Neural progenitor cell (in vitro differentiated cells): ENCODE measurements at regions not wholly inside any gene's neighbourhood (a gene's known extent, or its start where the extent isn't known, plus 50 kb on each side); places are given as distances from the start of the nearest gene placed in this dataset.

Source experiments
- DNase-seq: peaks from one replicate; pipeline ENCODE4 v3.0.0-alpha.2; 2016; ENCODE audit warnings: low spot score
- H2AFZ ChIP-seq: fragments of 200-600 bp; sonication (generic); replicated peaks from 2 replicates; pipeline ENCODE4 v1.6.1; 2016; ENCODE audit warnings: antibody characterized with exemption
- H3F3A ChIP-seq: fragments of 200-600 bp; sonication (generic); 2 replicates; pipeline ENCODE4 v1.6.1; 2016; ENCODE audit warnings: antibody characterized with exemption, low read depth
- H3K27ac ChIP-seq: fragments of 200-600 bp; sonication (generic); 2 replicates; pipeline ENCODE4 v1.5.1; 2016; ENCODE audit warnings: mild to moderate bottlenecking
- H3K27me3 ChIP-seq: fragments of 200-600 bp; sonication (generic); 2 replicates; pipeline ENCODE4 v1.6.1; 2016; ENCODE audit warnings: mild to moderate bottlenecking, moderate library complexity
- H3K36me3 ChIP-seq: fragments of 200-600 bp; sonication (generic); 2 replicates; pipeline ENCODE4 v1.5.1; 2016
- H3K4me1 ChIP-seq: fragments of 200-600 bp; sonication (generic); 2 replicates; pipeline ENCODE4 v1.6.1; 2016; ENCODE audit warnings: mixed run types
- H3K4me2 ChIP-seq: fragments of 200-600 bp; sonication (generic); 2 replicates; pipeline ENCODE4 v1.6.1; 2016
- H3K4me3 ChIP-seq: fragments of 200-600 bp; sonication (generic); 2 replicates; pipeline ENCODE4 v1.5.1; 2016
- H3K79me2 ChIP-seq: fragments of 200-600 bp; sonication (generic); 2 replicates; pipeline ENCODE4 v1.6.1; 2016; ENCODE audit warnings: low read depth
- H3K9ac ChIP-seq: fragments of 200-600 bp; sonication (generic); 2 replicates; pipeline ENCODE4 v1.6.1; 2016
- H3K9me3 ChIP-seq: fragments of 200-600 bp; sonication (generic); 2 replicates; pipeline ENCODE4 v1.5.1; 2016; ENCODE audit warnings: low read depth
- H4K20me1 ChIP-seq: fragments of 200-600 bp; sonication (generic); 2 replicates; pipeline ENCODE4 v1.6.1; 2016; ENCODE audit warnings: low read depth
- H3K27ac Mint-ChIP-seq: 3 replicates; pipeline ENCODE4 v1.8.0; 2021; ENCODE audit warnings: mixed read lengths
- H3K27me3 Mint-ChIP-seq: 2 replicates; pipeline ENCODE4 v1.8.0; 2022; ENCODE audit warnings: low read depth, mild to moderate bottlenecking, inconsistent platforms, moderate library complexity, mixed read lengths; ENCODE audit not compliant: insufficient read depth
- H3K36me3 Mint-ChIP-seq: 3 replicates; pipeline ENCODE4 v1.8.0; 2021; ENCODE audit warnings: mixed read lengths
- H3K4me1 Mint-ChIP-seq: 3 replicates; pipeline ENCODE4 v1.8.0; 2021; ENCODE audit warnings: mixed read lengths
- H3K4me3 Mint-ChIP-seq: 3 replicates; pipeline ENCODE4 v1.8.0; 2021; ENCODE audit warnings: mild to moderate bottlenecking, moderate library complexity, mixed read lengths
- H3K9me3 Mint-ChIP-seq: 3 replicates; pipeline ENCODE4 v1.8.0; 2020; ENCODE audit warnings: mixed read lengths
- EZH2 ChIP-seq: fragments of 200-600 bp; sonication (generic); IDR thresholded peaks from 2 replicates; pipeline ENCODE4 v1.6.1; 2017; ENCODE audit warnings: antibody characterized with exemption, mild to moderate bottlenecking, moderate library complexity
- EZH2phosphoT487 ChIP-seq: fragments of 200-600 bp; sonication (generic); IDR thresholded peaks from 2 replicates; pipeline ENCODE4 v1.6.1; 2017; ENCODE audit warnings: antibody characterized with exemption
- TF ChIP-seq, protein P1 (sequence below): fragments of 200-600 bp; sonication (generic); IDR thresholded peaks from 2 replicates; pipeline ENCODE4 v1.5.1; 2017; ENCODE audit warnings: antibody characterized with exemption, mild to moderate bottlenecking

DNA sequence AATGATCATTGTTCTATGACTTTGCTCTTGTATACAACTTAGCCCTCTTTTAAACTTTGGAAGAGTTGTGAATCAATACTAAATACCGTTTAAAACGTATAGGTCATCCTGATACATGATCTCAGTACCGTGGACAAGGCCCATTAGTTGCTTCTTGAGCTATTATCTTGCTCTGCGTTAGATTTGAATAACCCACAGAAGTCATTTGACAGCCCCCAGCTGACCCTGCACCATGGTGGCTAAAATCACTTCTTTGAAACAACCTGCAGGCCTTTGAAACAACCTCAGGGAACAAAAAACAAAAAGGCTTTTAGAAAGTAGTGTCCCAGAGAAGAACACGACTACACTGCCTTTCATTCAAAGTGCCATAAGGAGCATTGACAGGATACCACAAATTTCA is 473.0 kb upstream of the ADGRL2 start:
- TF ChIP-seq, protein P1, sequence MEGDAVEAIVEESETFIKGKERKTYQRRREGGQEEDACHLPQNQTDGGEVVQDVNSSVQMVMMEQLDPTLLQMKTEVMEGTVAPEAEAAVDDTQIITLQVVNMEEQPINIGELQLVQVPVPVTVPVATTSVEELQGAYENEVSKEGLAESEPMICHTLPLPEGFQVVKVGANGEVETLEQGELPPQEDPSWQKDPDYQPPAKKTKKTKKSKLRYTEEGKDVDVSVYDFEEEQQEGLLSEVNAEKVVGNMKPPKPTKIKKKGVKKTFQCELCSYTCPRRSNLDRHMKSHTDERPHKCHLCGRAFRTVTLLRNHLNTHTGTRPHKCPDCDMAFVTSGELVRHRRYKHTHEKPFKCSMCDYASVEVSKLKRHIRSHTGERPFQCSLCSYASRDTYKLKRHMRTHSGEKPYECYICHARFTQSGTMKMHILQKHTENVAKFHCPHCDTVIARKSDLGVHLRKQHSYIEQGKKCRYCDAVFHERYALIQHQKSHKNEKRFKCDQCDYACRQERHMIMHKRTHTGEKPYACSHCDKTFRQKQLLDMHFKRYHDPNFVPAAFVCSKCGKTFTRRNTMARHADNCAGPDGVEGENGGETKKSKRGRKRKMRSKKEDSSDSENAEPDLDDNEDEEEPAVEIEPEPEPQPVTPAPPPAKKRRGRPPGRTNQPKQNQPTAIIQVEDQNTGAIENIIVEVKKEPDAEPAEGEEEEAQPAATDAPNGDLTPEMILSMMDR, result no peak
- TF ChIP-seq EZH2 (no peak), EZH2phosphoT487 (no peak)
- Mint-ChIP-seq H3K4me3 (no peak overlapping the region), H3K27me3 (no peaks in the 10 kb centered on the region), H3K9me3 (no peaks in the 10 kb centered on the region), H3K4me1 (peaks cover 50% of the 10 kb centered on the region), H3K27ac (peak overlapping the region; percentile 55), H3K36me3 (peaks cover 2% of the 10 kb centered on the region)
- no peak overlapping the region for H3K4me3 ChIP-seq
- no peaks in the 10 kb centered on the region for H3K9me3 ChIP-seq
- H3K9ac ChIP-seq, result no peak overlapping the region
- H3K4me2 ChIP-seq, result peak overlapping the region; percentile 49
- no peaks in the 10 kb centered on the region for H4K20me1 ChIP-seq
- H3K27ac ChIP-seq, result peak overlapping the region; percentile 75
- peak; percentile 64 for DNase-seq
- H3K4me1 ChIP-seq, result peaks cover 44% of the 10 kb centered on the region
- peaks cover 31% of the 10 kb centered on the region for H3F3A ChIP-seq
- no peaks in the 10 kb centered on the region for H3K36me3 ChIP-seq
- no peaks in the 10 kb centered on the region for H3K27me3 ChIP-seq
- no peak overlapping the region for H2AFZ ChIP-seq
- no peaks in the 10 kb centered on the region for H3K79me2 ChIP-seq

GRCh38 chr1:81327103-81327710 is 473.5 kb upstream of the ADGRL2 start:
- H3K36me3 Mint-ChIP-seq, result peaks cover 2% of the 10 kb centered on the region
- peak overlapping the region; percentile 49 for H3K4me2 ChIP-seq
- H3K27me3 Mint-ChIP-seq, result no peaks in the 10 kb centered on the region
- H3K4me3 ChIP-seq, result no peak overlapping the region
- no peaks in the 10 kb centered on the region for H3K36me3 ChIP-seq
- H3K9me3 ChIP-seq, result no peaks in the 10 kb centered on the region
- H2AFZ ChIP-seq, result no peak overlapping the region
- no peak for DNase-seq
- H4K20me1 ChIP-seq, result no peaks in the 10 kb centered on the region
- H3K27me3 ChIP-seq, result no peaks in the 10 kb centered on the region
- no peak overlapping the region for H3K9ac ChIP-seq
- peak overlapping the region; percentile 43 for H3K27ac Mint-ChIP-seq
- peaks cover 44% of the 10 kb centered on the region for H3K4me1 ChIP-seq
- H3K9me3 Mint-ChIP-seq, result no peaks in the 10 kb centered on the region
- peaks cover 31% of the 10 kb centered on the region for H3F3A ChIP-seq
- H3K79me2 ChIP-seq, result no peaks in the 10 kb centered on the region
- no peak overlapping the region for H3K27ac ChIP-seq
- H3K4me3 Mint-ChIP-seq, result no peak overlapping the region
- H3K4me1 Mint-ChIP-seq, result peaks cover 50% of the 10 kb centered on the region
- no peak for TF ChIP-seq EZH2phosphoT487
- no peak for TF ChIP-seq EZH2
- TF ChIP-seq, protein P1, result no peak

DNA sequence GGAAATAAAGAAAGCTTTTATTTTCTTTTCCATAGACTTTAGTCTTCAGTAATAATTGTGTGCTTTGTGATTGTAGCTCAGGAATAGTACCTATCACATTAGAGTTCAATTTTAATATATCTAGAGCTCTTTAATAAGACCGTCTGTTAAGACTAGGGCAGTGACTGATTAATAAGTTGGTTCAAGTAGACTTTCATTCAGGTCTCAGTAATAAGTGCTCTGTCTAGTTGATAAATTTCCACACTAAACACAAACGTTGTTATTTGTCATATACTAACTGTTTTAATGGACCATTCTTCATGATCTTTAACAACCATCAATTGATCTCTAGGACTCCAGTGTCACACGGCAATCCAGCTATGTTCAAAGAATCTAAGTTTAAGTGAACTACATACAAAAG is 474.5 kb upstream of the ADGRL2 start:
- Histone ChIP-seq H3K4me2 (no peak overlapping the region), H2AFZ (no peak overlapping the region), H3K27me3 (no peaks in the 10 kb centered on the region), H3K79me2 (no peaks in the 10 kb centered on the region), H3K36me3 (no peaks in the 10 kb centered on the region), H3K27ac (no peak overlapping the region), H3K9ac (no peak overlapping the region), H3F3A (peaks cover 31% of the 10 kb centered on the region), H3K9me3 (no peaks in the 10 kb centered on the region), H3K4me1 (peaks cover 44% of the 10 kb centered on the region), H3K4me3 (no peak overlapping the region), H4K20me1 (no peaks in the 10 kb centered on the region)
- TF ChIP-seq EZH2 (no peak), EZH2phosphoT487 (no peak)
- TF ChIP-seq, protein P1, result no peak
- H3K27me3 Mint-ChIP-seq, result no peaks in the 10 kb centered on the region
- no peaks in the 10 kb centered on the region for H3K36me3 Mint-ChIP-seq
- H3K4me1 Mint-ChIP-seq, result peaks cover 50% of the 10 kb centered on the region
- DNase-seq, result no peak
- no peak overlapping the region for H3K4me3 Mint-ChIP-seq
- no peaks in the 10 kb centered on the region for H3K9me3 Mint-ChIP-seq
- peak overlapping the region; percentile 95 for H3K27ac Mint-ChIP-seq
